Endothelial cell (in vitro differentiated cells): ENCODE measurements at regions not wholly inside any gene's neighbourhood (a gene's known extent, or its start where the extent isn't known, plus 50 kb on each side); places are given as distances from the start of the nearest gene placed in this dataset.

Experiments
- DNase-seq: peaks from one replicate; pipeline ENCODE4 v3.0.0; 2021; ENCODE audit warnings: low spot score
- H3K27ac Mint-ChIP-seq: one replicate; pipeline ENCODE4 v1.8.0; 2021; ENCODE audit warnings: mixed read lengths, inconsistent platforms; ENCODE audit not compliant: unreplicated experiment
- H3K27me3 Mint-ChIP-seq: one replicate; pipeline ENCODE4 v1.8.0; 2021; ENCODE audit warnings: mild to moderate bottlenecking, moderate library complexity, mixed read lengths, inconsistent platforms; ENCODE audit not compliant: unreplicated experiment
- H3K36me3 Mint-ChIP-seq: one replicate; pipeline ENCODE4 v1.8.0; 2021; ENCODE audit warnings: mild to moderate bottlenecking, low read depth, mixed read lengths, inconsistent platforms; ENCODE audit not compliant: unreplicated experiment
- H3K4me1 Mint-ChIP-seq: one replicate; pipeline ENCODE4 v1.8.0; 2021; ENCODE audit warnings: mild to moderate bottlenecking, mixed read lengths, inconsistent platforms; ENCODE audit not compliant: unreplicated experiment
- H3K4me3 Mint-ChIP-seq: one replicate; pipeline ENCODE4 v1.8.0; 2021; ENCODE audit warnings: mild to moderate bottlenecking, mixed read lengths, inconsistent platforms; ENCODE audit not compliant: unreplicated experiment
- H3K9me3 Mint-ChIP-seq: one replicate; pipeline ENCODE4 v1.8.0; 2021; ENCODE audit warnings: mixed read lengths, inconsistent platforms; ENCODE audit not compliant: unreplicated experiment
- TF ChIP-seq, protein P1 (sequence below): fragments of 200-600 bp; sonication (generic); IDR thresholded peaks from one replicate; pipeline ENCODE4 v1.5.0; 2021; ENCODE audit warnings: antibody characterized with exemption; ENCODE audit not compliant: unreplicated experiment

DNA sequence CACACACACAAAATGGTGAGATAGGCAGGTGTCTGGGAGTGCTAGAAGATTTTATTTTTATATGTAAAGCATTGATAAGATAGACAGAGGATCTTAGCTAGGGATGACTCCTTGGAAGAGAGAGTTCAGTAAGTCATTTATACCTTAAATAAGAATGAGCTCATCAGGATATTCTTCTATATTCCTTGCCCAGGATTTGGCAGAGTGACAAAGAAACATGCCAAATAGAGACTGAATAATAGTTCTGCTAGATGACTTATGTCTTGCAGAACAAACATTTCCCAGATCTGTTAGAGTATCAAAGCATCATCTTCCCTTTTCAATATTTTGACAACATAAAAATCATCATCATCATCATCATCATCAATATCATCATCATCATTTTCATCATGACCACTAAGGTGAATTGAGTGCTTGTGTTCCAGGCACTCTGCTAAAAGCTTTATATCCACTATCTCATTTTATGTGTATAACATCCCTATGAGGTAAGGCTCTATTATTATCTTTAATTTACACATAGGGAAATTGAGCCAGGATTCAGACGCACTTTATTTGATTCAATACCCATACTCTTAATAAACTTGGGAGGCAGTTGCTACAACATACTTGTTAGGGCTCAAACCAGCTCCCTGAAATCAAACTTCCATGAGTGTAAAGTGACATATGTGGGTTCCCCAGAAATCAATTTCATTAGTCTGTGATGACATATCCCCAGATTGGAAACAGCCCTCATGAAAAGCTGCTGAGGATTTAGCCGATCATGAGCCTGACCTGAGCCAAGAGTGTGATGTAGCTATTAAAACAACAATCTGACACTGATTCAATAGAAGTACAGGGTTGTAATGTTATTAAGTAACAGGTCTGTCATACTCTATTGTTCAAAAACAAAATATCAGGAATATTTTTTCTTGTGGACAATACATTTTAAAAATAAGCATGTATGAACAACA, 176.3 kb upstream of the SEMA6A start:
- Mint-ChIP-seq H3K4me3 (no peak overlapping the region), H3K36me3 (peaks cover 6% of the 10 kb centered on the region), H3K4me1 (no peaks in the 10 kb centered on the region), H3K27ac (no peak overlapping the region), H3K27me3 (no peaks in the 10 kb centered on the region), H3K9me3 (no peaks in the 10 kb centered on the region)
- DNase-seq: no peak
- TF ChIP-seq, protein P1, sequence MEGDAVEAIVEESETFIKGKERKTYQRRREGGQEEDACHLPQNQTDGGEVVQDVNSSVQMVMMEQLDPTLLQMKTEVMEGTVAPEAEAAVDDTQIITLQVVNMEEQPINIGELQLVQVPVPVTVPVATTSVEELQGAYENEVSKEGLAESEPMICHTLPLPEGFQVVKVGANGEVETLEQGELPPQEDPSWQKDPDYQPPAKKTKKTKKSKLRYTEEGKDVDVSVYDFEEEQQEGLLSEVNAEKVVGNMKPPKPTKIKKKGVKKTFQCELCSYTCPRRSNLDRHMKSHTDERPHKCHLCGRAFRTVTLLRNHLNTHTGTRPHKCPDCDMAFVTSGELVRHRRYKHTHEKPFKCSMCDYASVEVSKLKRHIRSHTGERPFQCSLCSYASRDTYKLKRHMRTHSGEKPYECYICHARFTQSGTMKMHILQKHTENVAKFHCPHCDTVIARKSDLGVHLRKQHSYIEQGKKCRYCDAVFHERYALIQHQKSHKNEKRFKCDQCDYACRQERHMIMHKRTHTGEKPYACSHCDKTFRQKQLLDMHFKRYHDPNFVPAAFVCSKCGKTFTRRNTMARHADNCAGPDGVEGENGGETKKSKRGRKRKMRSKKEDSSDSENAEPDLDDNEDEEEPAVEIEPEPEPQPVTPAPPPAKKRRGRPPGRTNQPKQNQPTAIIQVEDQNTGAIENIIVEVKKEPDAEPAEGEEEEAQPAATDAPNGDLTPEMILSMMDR: no peak

DNA sequence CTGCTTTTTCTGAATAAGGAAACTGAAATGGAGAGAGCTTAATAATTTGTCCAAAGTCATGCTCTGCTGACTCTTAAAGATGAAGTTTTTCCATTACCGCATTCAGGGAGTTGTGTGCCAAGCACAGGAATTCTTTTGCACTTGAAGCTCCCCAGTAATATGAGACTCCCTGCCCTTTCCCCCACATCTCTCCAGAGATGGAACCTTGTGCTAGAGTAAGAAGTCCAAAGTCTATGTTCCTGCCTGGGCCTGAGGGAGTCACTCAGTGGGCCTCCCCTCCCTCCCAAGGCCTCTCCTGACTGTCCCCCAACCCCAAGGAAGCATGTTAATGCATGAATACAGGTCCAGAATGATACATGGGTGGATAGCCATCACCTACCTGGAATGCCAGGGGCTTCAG, 173.3 kb upstream of the SEMA6A start:
- Mint-ChIP-seq H3K36me3 (peaks cover 4% of the 10 kb centered on the region), H3K27me3 (no peaks in the 10 kb centered on the region), H3K4me3 (no peak overlapping the region), H3K27ac (no peak overlapping the region), H3K4me1 (no peaks in the 10 kb centered on the region), H3K9me3 (no peaks in the 10 kb centered on the region)
- DNase-seq: no peak
- TF ChIP-seq, protein P1: no peak

DNA sequence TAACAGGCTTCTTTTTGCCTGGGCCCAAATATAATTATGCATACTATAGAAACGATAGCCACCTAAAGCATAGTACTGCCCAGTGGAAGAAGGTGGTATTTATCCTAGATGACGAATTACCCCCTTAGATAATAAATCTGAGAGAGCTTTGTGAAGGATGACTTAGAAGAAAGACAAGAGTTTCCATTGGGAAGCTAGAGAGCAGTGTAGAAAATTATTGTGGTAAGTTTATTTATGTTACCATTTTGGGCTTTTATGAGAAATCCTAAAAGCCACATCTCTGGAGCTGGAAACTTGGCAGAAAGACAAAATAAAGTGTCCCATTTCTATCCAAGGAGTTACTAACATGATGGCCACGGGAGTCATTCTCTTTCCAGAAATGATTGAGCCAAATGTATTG, 172.0 kb upstream of the SEMA6A start:
- Mint-ChIP-seq H3K27ac (no peak overlapping the region), H3K9me3 (no peaks in the 10 kb centered on the region), H3K27me3 (no peaks in the 10 kb centered on the region), H3K4me1 (no peaks in the 10 kb centered on the region), H3K36me3 (peaks cover 4% of the 10 kb centered on the region), H3K4me3 (no peak overlapping the region)
- TF ChIP-seq, protein P1: no peak
- no peak for DNase-seq

DNA sequence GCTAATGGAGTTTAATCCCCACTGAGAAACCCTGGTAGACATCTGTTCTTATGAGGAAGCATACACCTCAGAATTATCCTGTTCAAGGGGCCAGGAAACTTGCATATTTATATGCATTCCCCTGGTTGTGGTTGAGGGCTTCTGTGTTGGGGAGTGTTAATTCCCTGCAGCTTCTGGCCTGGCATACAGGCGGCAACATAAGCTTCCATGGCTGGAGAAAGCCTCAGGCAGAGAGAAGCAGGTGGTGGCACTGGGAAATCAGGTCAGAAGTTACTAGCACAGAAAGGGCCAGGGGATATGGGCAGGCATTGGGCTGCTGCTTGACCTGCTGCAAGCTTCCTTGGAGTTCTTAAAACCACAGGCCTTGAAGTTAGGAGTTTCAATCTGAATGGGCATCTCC, 166.1 kb upstream of the SEMA6A start:
- Mint-ChIP-seq H3K9me3 (no peaks in the 10 kb centered on the region), H3K27ac (no peak overlapping the region), H3K4me1 (peaks cover 34% of the 10 kb centered on the region), H3K4me3 (no peak overlapping the region), H3K36me3 (peaks cover 4% of the 10 kb centered on the region), H3K27me3 (no peaks in the 10 kb centered on the region)
- TF ChIP-seq, protein P1: no peak
- DNase-seq: no peak

DNA sequence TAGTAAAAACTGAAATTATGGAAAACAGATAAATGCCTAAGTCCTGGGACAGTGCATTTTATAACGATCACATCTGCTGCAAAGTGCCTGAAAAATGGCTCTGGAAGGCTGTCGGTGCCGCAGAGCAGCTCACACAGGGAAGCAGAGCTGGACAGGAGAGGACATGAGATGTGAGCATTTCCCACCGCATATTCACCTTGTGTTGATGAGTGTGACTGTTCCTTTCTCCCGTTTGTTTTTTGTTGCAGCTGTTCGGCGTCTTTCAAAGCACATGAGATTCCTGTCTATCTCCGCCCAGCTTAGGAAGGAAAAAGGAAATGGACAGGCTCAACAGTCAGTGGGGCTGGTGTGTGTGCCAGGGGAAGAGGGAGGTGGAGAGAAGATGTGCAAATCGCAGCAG, 164.9 kb upstream of the SEMA6A start:
- Mint-ChIP-seq H3K27me3 (peaks cover 2% of the 10 kb centered on the region), H3K36me3 (no peaks in the 10 kb centered on the region), H3K4me1 (peaks cover 34% of the 10 kb centered on the region), H3K9me3 (no peaks in the 10 kb centered on the region), H3K4me3 (peak overlapping the region; percentile 82), H3K27ac (peak overlapping the region; percentile 91)
- TF ChIP-seq, protein P1: no peak
- DNase-seq: peak; percentile 35
